GM12874 (cell line): ENCODE measurements at regions not wholly inside any gene's neighbourhood (a gene's known extent, or its start where the extent isn't known, plus 50 kb on each side); places are given as distances from the start of the nearest gene placed in this dataset.

ENCODE experiments used
- TF ChIP-seq, protein P1 (sequence below): IDR thresholded peaks from 2 replicates; pipeline ENCODE4 v1.5.1; 2011; ENCODE audit warnings: low read depth, mild to moderate bottlenecking, control low read depth, low read length, moderate library complexity; ENCODE audit not compliant: insufficient read depth

DNA sequence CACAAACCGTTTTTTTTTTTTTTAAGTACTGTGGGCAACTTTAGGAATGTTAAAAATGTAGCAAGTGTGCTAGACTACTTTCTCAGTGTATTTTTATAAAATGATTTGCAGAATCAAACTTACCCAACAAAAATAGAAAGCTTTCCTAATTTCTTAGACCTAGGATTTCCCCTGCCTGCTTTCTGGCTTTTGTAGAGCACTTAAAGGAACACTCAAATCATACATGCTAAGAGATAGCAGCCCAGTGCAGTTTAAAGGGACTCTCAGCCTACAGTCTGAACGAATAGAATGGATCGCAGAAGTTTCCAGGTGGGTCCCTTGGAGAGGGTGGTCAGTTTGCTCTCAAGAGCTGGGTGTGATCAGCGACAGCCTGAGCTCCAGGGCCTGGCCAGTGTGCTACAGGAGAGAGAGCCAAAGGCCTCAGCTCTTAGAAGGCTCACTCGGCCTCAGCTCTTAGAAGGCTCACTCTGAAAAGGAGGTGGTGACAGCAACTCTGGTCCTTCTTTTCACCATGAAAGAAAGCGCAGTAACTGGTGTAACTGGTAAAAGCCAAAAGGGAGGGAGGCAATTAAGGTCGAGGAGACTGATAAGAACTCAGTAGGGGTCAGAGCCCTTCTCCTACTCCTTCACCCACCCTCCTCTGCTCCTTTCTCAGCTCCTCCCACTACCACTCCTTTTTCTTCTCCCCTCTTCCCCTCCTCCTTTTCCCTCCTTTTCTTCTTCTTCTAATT lies 142.4 kb downstream of the ZFP64 start:
- TF ChIP-seq, protein P1, sequence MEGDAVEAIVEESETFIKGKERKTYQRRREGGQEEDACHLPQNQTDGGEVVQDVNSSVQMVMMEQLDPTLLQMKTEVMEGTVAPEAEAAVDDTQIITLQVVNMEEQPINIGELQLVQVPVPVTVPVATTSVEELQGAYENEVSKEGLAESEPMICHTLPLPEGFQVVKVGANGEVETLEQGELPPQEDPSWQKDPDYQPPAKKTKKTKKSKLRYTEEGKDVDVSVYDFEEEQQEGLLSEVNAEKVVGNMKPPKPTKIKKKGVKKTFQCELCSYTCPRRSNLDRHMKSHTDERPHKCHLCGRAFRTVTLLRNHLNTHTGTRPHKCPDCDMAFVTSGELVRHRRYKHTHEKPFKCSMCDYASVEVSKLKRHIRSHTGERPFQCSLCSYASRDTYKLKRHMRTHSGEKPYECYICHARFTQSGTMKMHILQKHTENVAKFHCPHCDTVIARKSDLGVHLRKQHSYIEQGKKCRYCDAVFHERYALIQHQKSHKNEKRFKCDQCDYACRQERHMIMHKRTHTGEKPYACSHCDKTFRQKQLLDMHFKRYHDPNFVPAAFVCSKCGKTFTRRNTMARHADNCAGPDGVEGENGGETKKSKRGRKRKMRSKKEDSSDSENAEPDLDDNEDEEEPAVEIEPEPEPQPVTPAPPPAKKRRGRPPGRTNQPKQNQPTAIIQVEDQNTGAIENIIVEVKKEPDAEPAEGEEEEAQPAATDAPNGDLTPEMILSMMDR, result no peak

DNA sequence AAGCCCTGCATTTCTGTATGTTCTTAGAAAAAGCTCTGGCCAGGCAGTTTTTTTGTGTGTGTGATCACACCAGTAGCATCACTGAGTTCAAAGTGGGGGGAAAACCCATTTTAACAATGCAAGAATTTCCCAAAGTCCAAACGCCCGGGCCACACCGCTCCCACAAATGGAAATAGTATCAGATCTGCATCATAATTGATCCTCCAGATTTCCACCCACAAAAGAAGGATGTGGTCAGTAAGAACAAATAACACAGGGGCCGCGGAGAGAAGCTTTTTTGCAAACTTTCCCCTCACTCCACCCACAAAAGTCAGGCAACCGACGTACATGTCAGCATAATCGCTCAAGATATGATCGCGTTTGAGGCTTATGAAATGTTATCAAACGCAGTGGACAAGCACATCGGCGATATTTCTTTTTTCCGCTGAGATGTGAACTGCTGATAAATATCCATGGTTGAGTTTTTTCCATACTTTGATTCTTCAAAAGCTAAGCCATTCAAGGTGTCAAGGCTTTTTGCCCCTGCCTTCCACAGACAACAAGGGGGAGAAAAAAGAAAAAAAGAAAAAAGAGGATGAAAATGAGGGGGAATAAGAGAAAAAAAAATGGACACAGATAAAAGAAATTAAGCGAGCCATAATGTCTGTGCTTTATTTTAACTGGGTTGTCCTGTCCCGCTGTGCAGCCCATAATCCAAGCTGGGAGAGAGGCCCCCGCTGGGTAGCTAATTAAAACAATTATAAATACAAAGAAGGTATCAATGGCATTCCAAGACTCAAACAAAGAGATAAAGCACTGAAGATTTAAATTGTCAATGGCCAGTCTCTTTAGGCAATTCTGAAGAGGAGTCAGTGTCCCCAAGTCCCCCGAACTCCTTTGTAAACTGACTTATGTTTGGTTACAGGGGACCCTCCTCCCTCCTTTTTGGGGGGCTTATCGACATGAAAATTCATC lies 143.5 kb downstream of the ZFP64 start:
- TF ChIP-seq, protein P1, result no peak

DNA sequence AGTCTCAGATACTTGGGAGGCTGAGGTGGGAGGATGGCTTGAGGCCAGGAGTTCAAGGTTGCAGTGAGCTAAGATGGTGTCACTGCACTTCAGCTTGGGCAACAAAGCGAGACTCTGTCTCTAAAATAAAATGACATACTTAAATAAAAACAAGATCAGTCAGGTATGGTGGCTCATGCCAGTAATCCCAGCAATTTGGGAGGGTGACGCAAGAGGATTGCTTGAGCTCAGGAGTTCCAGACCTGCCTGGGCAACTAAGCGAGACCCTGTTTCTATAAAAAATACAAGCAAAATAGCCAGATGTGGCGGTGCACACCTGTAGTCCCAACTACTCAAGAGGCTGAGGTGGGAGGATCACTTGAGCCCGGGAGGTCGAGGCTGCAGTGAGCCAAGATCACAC lies 149.6 kb downstream of the ZFP64 start:
- TF ChIP-seq, protein P1, result no peak

DNA sequence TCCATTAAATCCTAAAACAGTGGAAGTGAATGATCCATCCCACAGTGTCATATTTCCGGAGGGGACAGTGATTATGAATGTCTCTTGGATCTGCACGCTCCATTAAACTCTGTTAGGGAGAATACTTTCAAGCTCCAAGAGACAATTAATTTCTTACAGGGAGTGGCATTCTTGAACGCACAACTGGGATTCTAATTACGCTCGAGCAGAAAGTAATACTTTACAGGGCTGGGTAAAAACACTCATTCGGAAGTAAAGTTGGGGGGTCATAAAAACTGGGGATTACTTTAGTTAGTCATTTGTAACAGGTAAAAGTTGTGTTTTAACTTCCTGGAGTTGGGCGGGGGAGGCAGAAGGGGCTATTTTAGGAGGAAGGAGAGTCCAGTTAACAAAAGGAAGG lies 151.8 kb downstream of the ZFP64 start:
- TF ChIP-seq, protein P1, result no peak

DNA sequence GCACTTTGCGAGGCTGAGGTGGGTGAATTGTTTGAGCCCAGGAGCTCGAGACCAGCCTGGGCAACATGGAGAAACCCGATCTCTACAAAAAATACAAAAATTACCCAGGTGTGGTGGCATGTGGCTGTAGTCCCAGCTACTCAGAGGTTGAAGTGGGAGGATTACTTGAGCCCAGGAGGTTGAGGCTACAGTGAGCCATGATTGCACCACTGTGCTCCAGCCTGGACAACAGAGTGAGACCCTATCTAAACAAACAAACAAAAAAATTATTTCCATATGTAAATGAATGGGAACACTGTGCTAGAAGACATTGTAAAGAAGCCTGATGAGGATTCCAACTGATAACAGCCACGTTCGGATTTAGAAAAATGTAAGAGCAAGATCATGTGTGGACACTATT lies 154.2 kb downstream of the ZFP64 start:
- TF ChIP-seq, protein P1, result no peak

DNA sequence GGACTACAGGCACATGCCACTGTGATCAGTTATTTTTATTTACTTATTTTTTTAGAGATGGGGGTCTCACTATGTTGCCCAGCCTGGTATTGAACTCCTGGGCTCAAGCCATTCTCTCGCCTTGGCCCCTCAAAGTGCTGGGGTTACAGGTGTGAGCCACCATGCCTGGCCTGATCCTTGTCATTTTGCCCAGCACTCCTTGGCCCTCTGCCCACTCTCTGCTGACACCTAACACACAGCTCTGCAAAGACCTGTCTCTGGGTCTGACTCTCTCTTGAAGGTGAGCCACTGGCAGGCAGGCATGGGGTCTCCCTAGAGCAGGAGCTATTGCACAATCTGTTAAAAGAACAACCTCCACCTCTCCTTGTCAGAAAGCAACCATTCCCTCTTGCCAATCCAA lies 155.6 kb downstream of the ZFP64 start:
- TF ChIP-seq, protein P1, result no peak

DNA sequence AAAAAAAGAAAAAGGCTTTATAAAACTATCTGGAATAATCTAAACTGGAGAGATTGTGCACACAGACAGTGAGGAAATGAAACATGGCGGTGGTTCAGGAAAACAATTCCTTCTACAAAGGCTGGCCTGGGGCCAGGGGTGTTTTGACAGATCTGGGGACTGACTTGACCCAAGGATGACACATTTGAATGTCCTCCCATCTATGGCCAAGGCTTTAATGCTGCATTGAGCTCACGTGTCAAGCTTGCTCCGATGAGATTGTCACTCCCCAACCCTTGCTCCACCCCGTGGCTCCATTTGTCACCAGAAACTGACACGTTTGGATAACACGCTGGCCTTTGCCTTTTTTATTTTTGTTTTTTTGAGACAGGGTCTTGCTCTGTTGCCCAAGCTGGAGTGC lies 156.1 kb downstream of the ZFP64 start:
- TF ChIP-seq, protein P1, result no peak
